T-helper 1 cell (primary cell): ENCODE measurements at regions not wholly inside any gene's neighbourhood (a gene's known extent, or its start where the extent isn't known, plus 50 kb on each side); places are given as distances from the start of the nearest gene placed in this dataset.

Source experiments
- DNase-seq, 5 donors: peaks; one replicate each; pipeline ENCODE4 v3.0.0-alpha.2; 2012 to 2020

GRCh38 chr5:167880420-167880819, 411.0 kb upstream of the WWC1 start:
- no peak for DNase-seq

- no peak for DNase-seq
These were observed 410.4 kb upstream of the WWC1 start for GRCh38 chr5:167881041-167881440.

GRCh38 chr5:167886196-167886595, 405.2 kb upstream of the WWC1 start:
- DNase-seq = no peak

GRCh38 chr5:167888393-167888792, 403.1 kb upstream of the WWC1 start:
- DNase-seq = no peak

GRCh38 chr5:167889276-167889675, 402.2 kb upstream of the WWC1 start:
- DNase-seq = no peak

GRCh38 chr5:167892352-167893115, 398.9 kb upstream of the WWC1 start:
- no peak for DNase-seq

- DNase-seq = no peak
These were observed 398.2 kb upstream of the WWC1 start for GRCh38 chr5:167893271-167893670.

GRCh38 chr5:167894631-167895472, 396.6 kb upstream of the WWC1 start:
- no peak for DNase-seq

- DNase-seq = no peak
These were observed 395.4 kb upstream of the WWC1 start for GRCh38 chr5:167895899-167896659.

- DNase-seq = no peak
These were observed 394.6 kb upstream of the WWC1 start for GRCh38 chr5:167896814-167897213.

GRCh38 chr5:167897371-167897770, 394.1 kb upstream of the WWC1 start:
- DNase-seq = no peak

- no peak for DNase-seq
These were observed 392.9 kb upstream of the WWC1 start for GRCh38 chr5:167898361-167899042.

- DNase-seq = no peak
These were observed 391.9 kb upstream of the WWC1 start for GRCh38 chr5:167899490-167900070.

GRCh38 chr5:167900340-167900935, 391.0 kb upstream of the WWC1 start:
- DNase-seq = no peak

GRCh38 chr5:167902298-167902697, 389.1 kb upstream of the WWC1 start:
- no peak for DNase-seq

- DNase-seq = no peak
These were observed 388.2 kb upstream of the WWC1 start for GRCh38 chr5:167903243-167903642.

- no peak for DNase-seq
These were observed 387.8 kb upstream of the WWC1 start for GRCh38 chr5:167903659-167904058.

- DNase-seq = no peak
These were observed 385.3 kb upstream of the WWC1 start for GRCh38 chr5:167905919-167906853.

- DNase-seq = no peak
These were observed 382.8 kb upstream of the WWC1 start for GRCh38 chr5:167908606-167909005.

GRCh38 chr5:167912941-167913665, 378.3 kb upstream of the WWC1 start:
- no peak for DNase-seq
